ENCODE measurements at regions not wholly inside any gene's neighbourhood (a gene's known extent, or its start where the extent isn't known, plus 50 kb on each side); places are given as distances from the start of the nearest gene placed in this dataset.
A peak's percentile ranks its signal among the peaks of the same experiment; 100 is the strongest.

GRCh38 chr10:130337696-130338635 is 201.8 kb downstream of the GLRX3 start:
- intact Hi-C loops (cut with DNase I): no loop called here
- Histone ChIP-seq H3K27me3 (no peaks in the 10 kb centered on the region), H3K4me1 (no peaks in the 10 kb centered on the region), H3K36me3 (no peaks in the 10 kb centered on the region), H3K27ac (no peak overlapping the region), H3K9me3 (no peaks in the 10 kb centered on the region), H3K4me3 (no peak overlapping the region)
- DNase-seq: no peak
- TF ChIP-seq POLR2A (IDR thresholded peaks at IDR 0.05): no peak
- no peak for TF ChIP-seq CTCF (IDR thresholded peaks at IDR 0.05)
- peak in 1 of 4 donors; percentile 31 for ATAC-seq
- WGBS (ENCODE audit: insufficient coverage, low coverage, low lambda C conversion rate, missing lambda C conversion rate): 67% methylated on average over 8 of the region's 19 CpGs

- no peak for DNase-seq
- intact Hi-C loops (cut with DNase I): no loop called here
- WGBS (ENCODE audit: insufficient coverage, low coverage, low lambda C conversion rate, missing lambda C conversion rate): 68% methylated on average over 4 of the region's 5 CpGs
These were observed 202.4 kb downstream of the GLRX3 start for GRCh38 chr10:130338636-130339024.

DNA sequence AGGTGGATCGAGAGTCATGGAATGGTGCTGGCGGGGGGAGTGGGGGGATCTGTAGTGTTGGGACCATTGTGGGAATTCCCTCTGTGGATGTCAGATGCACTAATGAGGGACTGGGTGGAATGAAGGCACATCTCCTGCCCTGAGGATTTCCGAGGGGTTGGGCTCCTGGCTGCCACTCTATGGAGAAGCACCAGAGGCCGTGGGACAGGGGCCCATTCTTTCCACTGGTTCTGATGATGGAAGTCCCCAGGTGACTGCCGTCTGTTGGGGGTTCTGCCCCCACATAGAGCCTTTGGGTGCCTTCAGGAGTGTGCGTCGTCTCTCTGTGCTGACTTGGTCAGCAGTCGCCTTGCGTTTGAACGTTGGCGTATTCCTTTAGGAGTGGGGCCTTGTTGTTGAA is 202.9 kb downstream of the GLRX3 start:
- 92% methylated on average over 4 of the region's 11 CpGs for WGBS (ENCODE audit: insufficient coverage, low coverage, low lambda C conversion rate, missing lambda C conversion rate)
- no peak overlapping the region for H3K4me3 ChIP-seq

More at GRCh38 chr10:130338636-130339024, 202.4 kb downstream of the GLRX3 start:
- no peak overlapping the region for H3K4me3 ChIP-seq
- no peak overlapping the region for H3K27ac ChIP-seq
- TF ChIP-seq CTCF (IDR thresholded peaks at IDR 0.05): no peak
- TF ChIP-seq POLR2A (IDR thresholded peaks at IDR 0.05): no peak
- H3K9me3 ChIP-seq: no peaks in the 10 kb centered on the region
- ATAC-seq: no peak
- no peaks in the 10 kb centered on the region for H3K27me3 ChIP-seq
- H3K36me3 ChIP-seq: no peaks in the 10 kb centered on the region
- no peaks in the 10 kb centered on the region for H3K4me1 ChIP-seq

DNA sequence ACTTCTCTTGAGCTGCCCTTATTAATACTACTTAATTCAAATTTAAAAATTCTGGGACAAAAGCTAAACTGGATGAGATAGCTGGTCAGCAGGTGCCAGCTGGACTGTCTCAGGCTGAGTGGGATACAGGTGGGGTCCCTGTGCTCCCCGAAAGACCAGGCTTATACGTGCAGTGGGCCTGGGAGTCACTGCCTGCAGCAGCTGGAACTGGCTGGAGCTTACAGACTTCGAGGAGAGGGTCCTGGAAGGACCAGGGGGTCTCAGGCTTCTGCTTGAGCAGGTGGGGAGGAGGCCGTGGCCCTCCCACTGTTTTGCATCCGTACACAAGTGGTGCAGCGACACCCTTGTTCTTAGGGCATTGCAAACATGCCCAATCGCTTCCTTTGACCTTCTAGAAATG is 203.7 kb downstream of the GLRX3 start:
- TF ChIP-seq POLR2A (IDR thresholded peaks at IDR 0.05): no peak
- 0% methylated on average over 1 of the region's 7 CpGs for WGBS (ENCODE audit: insufficient coverage, low coverage, low lambda C conversion rate, missing lambda C conversion rate)
- no peaks in the 10 kb centered on the region for H3K27me3 ChIP-seq

More for the DNA sequence above, 202.9 kb downstream of the GLRX3 start:
- DNase-seq: no peak
- ATAC-seq: no peak
- no peak for TF ChIP-seq CTCF (IDR thresholded peaks at IDR 0.05)
- TF ChIP-seq POLR2A (IDR thresholded peaks at IDR 0.05): no peak
- no peaks in the 10 kb centered on the region for H3K36me3 ChIP-seq
- no peaks in the 10 kb centered on the region for H3K27me3 ChIP-seq
- no peaks in the 10 kb centered on the region for H3K9me3 ChIP-seq
- no peak overlapping the region for H3K27ac ChIP-seq
- no peaks in the 10 kb centered on the region for H3K4me1 ChIP-seq
- intact Hi-C loops (cut with DNase I): no loop called here

DNA sequence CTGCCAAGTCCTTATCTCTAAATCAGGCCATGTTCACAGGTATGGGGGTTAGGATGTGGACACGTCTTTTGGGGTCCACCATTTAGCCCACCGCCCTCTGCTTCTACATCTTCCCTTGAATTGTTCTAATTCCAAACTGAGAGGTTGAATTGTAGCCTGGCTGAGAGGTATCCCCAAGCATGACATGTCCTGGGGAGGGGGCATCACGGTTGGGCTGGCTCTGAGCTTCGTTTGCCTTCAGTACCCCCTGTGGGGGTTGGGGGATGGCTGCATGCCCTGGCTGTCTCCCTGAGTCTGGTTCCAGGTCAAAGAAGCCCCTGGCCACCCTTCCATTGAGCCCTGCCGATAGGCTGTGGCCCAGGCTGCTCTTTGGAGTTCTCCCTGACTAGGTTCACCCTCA is 204.6 kb downstream of the GLRX3 start:
- no peaks in the 10 kb centered on the region for H3K36me3 ChIP-seq
- H3K9me3 ChIP-seq: no peaks in the 10 kb centered on the region
- H3K27me3 ChIP-seq: no peaks in the 10 kb centered on the region
- DNase-seq (no peak), ATAC-seq (no peak)
- TF ChIP-seq CTCF (IDR thresholded peaks at IDR 0.05): no peak
- no peak for TF ChIP-seq POLR2A (IDR thresholded peaks at IDR 0.05)
- H3K4me3 ChIP-seq: no peak overlapping the region
- H3K27ac ChIP-seq: no peak overlapping the region
- no peaks in the 10 kb centered on the region for H3K4me1 ChIP-seq
- WGBS (ENCODE audit: insufficient coverage, low coverage, low lambda C conversion rate, missing lambda C conversion rate): 27% methylated on average over 4 of the region's 5 CpGs
- intact Hi-C loops (cut with DNase I): no loop called here

More for the DNA sequence above, 203.7 kb downstream of the GLRX3 start:
- H3K27ac ChIP-seq: no peak overlapping the region
- no peaks in the 10 kb centered on the region for H3K4me1 ChIP-seq
- intact Hi-C loops (cut with DNase I): no loop called here
- no peak for DNase-seq
- H3K36me3 ChIP-seq: no peaks in the 10 kb centered on the region
- no peak for ATAC-seq
- no peaks in the 10 kb centered on the region for H3K9me3 ChIP-seq
- H3K4me3 ChIP-seq: no peak overlapping the region

All from right lobe of liver (tissue), 6 donors.